ENCODE measurements at regions not wholly inside any gene's neighbourhood (a gene's known extent, or its start where the extent isn't known, plus 50 kb on each side); places are given as distances from the start of the nearest gene placed in this dataset.

- no peak for TF ChIP-seq POLR2A (IDR thresholded peaks at IDR 0.05; ENCODE audit: low read length)
- no peak for TF ChIP-seq GATA1 (IDR thresholded peaks at IDR 0.05; ENCODE audit: low read depth, low read length)
These were observed 145.9 kb downstream of the MACIR start for GRCh38 chr5:103404483-103404882.
